Fibroblast of the aortic adventitia (primary cell): ENCODE measurements at regions not wholly inside any gene's neighbourhood (a gene's known extent, or its start where the extent isn't known, plus 50 kb on each side); places are given as distances from the start of the nearest gene placed in this dataset.
"Not testable (repeated sequence)": the region's sequence is repeated elsewhere in the genome, so short reads cannot be mapped to it uniquely, and the experiment has no call there.

Source experiments
- DNase-seq: peaks from one replicate; pipeline ENCODE4 v3.0.0-alpha.2; 2010; ENCODE audit warnings: low read depth
- H3K4me3 ChIP-seq: 2 replicates; pipeline ENCODE4 v1.5.1; 2011; ENCODE audit warnings: low read depth, mild to moderate bottlenecking, control low read depth, low read length, moderate library complexity
- TF ChIP-seq, protein P1 (sequence below): IDR thresholded peaks from 2 replicates; pipeline ENCODE4 v1.5.1; 2011; ENCODE audit warnings: mild to moderate bottlenecking, low read length, control low read depth, inconsistent platforms; ENCODE audit not compliant: insufficient read depth

DNA sequence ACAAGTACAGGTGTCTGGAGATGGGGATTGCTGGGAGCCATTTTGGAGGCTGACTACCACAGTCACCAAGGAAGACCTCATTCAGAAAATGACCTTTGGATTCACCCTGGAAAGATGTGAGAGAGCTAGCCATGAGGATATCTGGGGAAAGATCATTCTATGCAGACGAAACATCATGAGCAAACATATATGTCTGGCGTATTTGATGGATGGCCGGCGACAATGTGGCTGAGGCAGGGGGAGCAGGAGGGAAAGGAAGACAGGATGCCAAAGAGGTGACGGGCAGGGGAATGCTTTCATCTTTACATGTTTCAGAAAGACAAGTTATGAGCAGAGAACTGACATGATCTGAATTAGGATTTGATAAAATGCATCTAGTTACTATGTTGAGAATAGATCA, 61.5 kb upstream of the SOX13 start:
- DNase-seq, result no peak
- no peak overlapping the region for H3K4me3 ChIP-seq
- TF ChIP-seq, protein P1, sequence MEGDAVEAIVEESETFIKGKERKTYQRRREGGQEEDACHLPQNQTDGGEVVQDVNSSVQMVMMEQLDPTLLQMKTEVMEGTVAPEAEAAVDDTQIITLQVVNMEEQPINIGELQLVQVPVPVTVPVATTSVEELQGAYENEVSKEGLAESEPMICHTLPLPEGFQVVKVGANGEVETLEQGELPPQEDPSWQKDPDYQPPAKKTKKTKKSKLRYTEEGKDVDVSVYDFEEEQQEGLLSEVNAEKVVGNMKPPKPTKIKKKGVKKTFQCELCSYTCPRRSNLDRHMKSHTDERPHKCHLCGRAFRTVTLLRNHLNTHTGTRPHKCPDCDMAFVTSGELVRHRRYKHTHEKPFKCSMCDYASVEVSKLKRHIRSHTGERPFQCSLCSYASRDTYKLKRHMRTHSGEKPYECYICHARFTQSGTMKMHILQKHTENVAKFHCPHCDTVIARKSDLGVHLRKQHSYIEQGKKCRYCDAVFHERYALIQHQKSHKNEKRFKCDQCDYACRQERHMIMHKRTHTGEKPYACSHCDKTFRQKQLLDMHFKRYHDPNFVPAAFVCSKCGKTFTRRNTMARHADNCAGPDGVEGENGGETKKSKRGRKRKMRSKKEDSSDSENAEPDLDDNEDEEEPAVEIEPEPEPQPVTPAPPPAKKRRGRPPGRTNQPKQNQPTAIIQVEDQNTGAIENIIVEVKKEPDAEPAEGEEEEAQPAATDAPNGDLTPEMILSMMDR, result no peak

DNA sequence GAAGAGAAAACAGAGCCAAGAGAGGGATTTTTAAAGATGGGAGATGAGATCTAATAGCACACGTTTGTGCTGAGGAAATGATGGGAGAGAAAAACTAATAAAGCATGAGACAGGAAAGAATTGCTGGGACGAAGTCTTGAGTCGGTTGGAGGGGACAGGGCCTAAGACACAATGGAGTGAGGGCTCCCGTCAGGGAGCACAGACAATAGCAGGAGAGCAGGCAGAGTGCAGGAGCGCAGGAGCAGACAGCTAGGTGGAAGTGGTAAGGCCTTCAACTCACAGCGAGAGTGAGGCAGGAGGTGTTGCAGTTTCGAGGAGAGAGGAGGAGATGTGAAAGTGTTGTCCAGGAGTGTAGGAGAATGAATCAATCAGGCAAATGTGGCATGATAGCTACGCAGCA, 59.9 kb upstream of the SOX13 start:
- H3K4me3 ChIP-seq, result no peak overlapping the region
- no peak for DNase-seq
- TF ChIP-seq, protein P1, result no peak

DNA sequence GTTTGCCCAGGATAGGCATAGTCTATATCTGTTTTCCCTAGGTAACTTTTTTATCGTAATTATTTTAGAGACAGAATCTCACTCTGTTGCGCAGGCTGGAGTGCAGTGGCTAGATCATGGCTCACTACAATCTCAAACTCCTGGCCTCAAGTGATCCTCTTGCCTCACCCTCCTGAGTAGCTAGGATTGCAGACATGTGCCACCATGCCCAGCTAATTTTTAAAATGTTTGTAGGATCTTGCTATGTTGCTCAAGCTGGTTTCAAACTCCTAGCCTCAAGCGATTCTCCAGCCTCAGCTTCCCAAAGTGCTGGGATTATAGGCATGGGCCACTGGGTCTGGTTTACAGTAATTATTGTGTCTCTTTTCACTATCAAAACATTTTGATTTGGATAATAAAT, 58.6 kb upstream of the SOX13 start:
- no peak for DNase-seq
- H3K4me3 ChIP-seq, result no peak overlapping the region
- TF ChIP-seq, protein P1, result no peak

DNA sequence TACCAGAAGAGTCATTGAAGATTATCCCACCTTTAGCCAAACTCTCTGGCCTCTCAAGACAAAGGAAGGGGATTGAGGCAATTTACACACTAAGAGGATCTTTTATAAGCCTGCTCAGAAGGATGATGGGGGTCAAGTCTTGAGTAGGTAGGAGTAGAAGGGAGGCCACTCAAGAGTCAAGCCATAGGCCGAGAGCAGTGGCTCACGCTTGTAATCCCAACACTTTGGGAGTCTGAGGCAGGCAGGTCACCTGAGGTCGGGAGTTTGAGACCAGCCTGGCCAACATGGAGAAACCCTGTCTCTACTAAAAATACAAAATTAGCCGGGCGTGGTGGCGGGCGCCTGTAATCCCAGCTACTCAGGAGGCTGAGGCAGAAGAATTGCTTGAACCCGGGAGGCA, 58.0 kb upstream of the SOX13 start:
- not testable (repeated sequence) for DNase-seq, H3K4me3 ChIP-seq

DNA sequence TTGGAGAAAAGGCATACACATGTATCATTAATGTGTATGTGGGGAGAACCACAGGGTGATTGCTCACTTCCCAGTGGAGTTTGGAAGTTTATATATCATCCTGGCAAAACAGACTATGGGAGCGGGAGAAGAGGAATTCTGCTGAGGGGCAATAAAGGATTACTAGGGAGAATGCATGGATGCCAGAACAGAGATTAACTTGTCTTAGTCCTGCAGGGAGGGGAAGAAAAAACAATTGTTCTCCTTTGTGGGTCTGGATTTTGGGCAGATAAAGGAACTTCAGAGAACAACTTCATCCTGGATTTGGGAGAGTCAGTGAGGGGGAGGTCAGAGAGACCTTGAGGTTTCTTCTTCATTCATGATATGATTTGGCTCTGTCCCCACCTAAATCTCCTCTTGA, 55.9 kb upstream of the SOX13 start:
- H3K4me3 ChIP-seq, result no peak overlapping the region
- DNase-seq, result no peak
- TF ChIP-seq, protein P1, result no peak

DNA sequence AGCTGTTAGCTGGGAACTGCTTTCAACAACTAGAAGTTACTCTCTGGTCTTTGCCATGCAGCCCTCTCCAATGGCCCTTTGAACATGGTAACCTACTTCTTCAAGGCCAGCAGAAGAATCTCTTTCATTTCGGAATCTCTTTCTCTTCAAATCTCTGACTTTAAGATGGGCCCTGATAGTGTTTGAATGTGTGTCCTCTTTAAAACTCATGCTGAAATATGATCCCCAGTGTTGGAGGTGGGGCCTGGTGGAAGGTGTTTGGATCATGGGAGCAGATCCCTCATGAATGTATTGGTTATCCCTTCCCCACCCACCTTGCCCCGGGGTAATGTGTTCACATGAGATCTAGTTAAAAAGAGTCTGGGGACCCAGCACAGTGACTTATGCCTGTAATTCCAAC, 54.5 kb upstream of the SOX13 start:
- H3K4me3 ChIP-seq, result no peak overlapping the region
- TF ChIP-seq, protein P1, result no peak
- DNase-seq, result no peak
